Fibroblast of lung (primary cell): ENCODE measurements at regions not wholly inside any gene's neighbourhood (a gene's known extent, or its start where the extent isn't known, plus 50 kb on each side); places are given as distances from the start of the nearest gene placed in this dataset.

ENCODE experiments used
- DNase-seq, 2 donors: peaks; one replicate each; pipeline versions ENCODE4 v3.0.0 to v3.0.0-alpha.2; 2010; ENCODE audit warnings: low read depth in 2 of 2
- H2AFZ ChIP-seq: 2 replicates; pipeline ENCODE4 v1.5.1; 2012; ENCODE audit warnings: low read length, control low read depth, inconsistent platforms
- H3K27ac ChIP-seq: 2 replicates; pipeline ENCODE4 v1.5.1; 2011; ENCODE audit warnings: low read length, control low read depth; ENCODE audit not compliant: insufficient read depth
- H3K27me3 ChIP-seq: 2 replicates; pipeline ENCODE4 v1.5.1; 2011; ENCODE audit warnings: mild to moderate bottlenecking, low read length; ENCODE audit not compliant: control insufficient read depth, insufficient read depth
- H3K36me3 ChIP-seq: 2 replicates; pipeline ENCODE4 v1.5.1; 2011; ENCODE audit warnings: low read length; ENCODE audit not compliant: control insufficient read depth, insufficient read depth
- H3K4me1 ChIP-seq: 2 replicates; pipeline ENCODE4 v1.5.1; 2011; ENCODE audit warnings: low read length; ENCODE audit not compliant: control insufficient read depth, insufficient read depth; ENCODE audit errors: extremely low read depth
- H3K4me2 ChIP-seq: 2 replicates; pipeline ENCODE4 v1.5.1; 2011; ENCODE audit warnings: low read length, control low read depth; ENCODE audit not compliant: insufficient read depth; ENCODE audit errors: extremely low read depth
- H3K4me3 ChIP-seq, 4 experiments: fragments of 200-600 bp in 1 of 4; sonication (generic) in 1 of 4; replicated peaks in 1 of 4; 2 replicates each; pipeline ENCODE4 v1.5.1; 2011 to 2016; ENCODE audit warnings: low read length in 4 of 4, low read depth in 3 of 4, mild to moderate bottlenecking in 3 of 4, control low read depth in 2 of 4, inconsistent platforms in 1 of 4, mixed read lengths in 1 of 4; ENCODE audit not compliant: insufficient read depth in 1 of 4; ENCODE audit errors: control extremely low read depth in 1 of 4
- H3K79me2 ChIP-seq: 2 replicates; pipeline ENCODE4 v1.5.1; 2012; ENCODE audit warnings: mild to moderate bottlenecking, low read length, inconsistent platforms; ENCODE audit not compliant: control insufficient read depth, insufficient read depth
- H3K9ac ChIP-seq: 2 replicates; pipeline ENCODE4 v1.5.1; 2011; ENCODE audit warnings: mild to moderate bottlenecking, low read length, control low read depth; ENCODE audit not compliant: insufficient read depth
- H3K9me3 ChIP-seq: 2 replicates; pipeline ENCODE4 v1.5.1; 2012; ENCODE audit warnings: low read depth, low read length; ENCODE audit not compliant: control insufficient read depth, insufficient read depth
- H4K20me1 ChIP-seq: 2 replicates; pipeline ENCODE4 v1.5.1; 2011; ENCODE audit warnings: low read length; ENCODE audit not compliant: control insufficient read depth, insufficient read depth; ENCODE audit errors: extremely low read depth
- EZH2 ChIP-seq: IDR thresholded peaks from 2 replicates; pipeline ENCODE4 v1.5.1; 2012; ENCODE audit warnings: low read length, control low read depth, mild to moderate bottlenecking; ENCODE audit errors: missing control alignments
- TF ChIP-seq, protein P1 (sequence below), 2 donors: IDR thresholded peaks in 1 of 2; conservative IDR thresholded peaks in 1 of 2; 1 replicate in 1 of 2; 2 replicates in 1 of 2; pipeline ENCODE4 v1.5.1; 2011 to 2012; ENCODE audit warnings: low read length in 2 of 2, control low read depth in 1 of 2, inconsistent platforms in 1 of 2, low read depth in 1 of 2, mild to moderate bottlenecking in 1 of 2

DNA sequence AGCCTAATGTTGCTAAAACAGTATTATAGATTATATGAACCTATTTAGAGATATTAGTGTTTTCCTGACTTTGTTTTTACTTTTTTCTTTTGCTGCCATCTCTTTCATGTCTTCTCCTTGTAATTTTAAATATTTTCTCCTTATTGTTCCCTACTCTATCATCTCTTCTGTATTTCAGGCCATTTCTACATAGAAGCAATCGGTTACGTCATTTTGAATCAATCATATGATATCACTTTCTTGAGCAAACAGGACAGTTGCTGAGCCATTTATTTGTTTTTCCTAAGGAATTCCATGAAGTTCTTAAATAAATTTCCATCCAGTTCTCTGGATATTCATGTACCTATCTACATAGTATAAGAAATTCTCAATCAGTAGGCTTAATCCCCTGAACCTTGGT is 287.2 kb downstream of the NUF2 start:
- Histone ChIP-seq H3K4me3 (no peak overlapping the region), H3K4me2 (no peak overlapping the region), H4K20me1 (no peaks in the 10 kb centered on the region), H3K9ac (no peak overlapping the region), H3K36me3 (no peaks in the 10 kb centered on the region), H3K79me2 (no peaks in the 10 kb centered on the region), H3K9me3 (no peaks in the 10 kb centered on the region), H2AFZ (no peak overlapping the region), H3K4me1 (no peaks in the 10 kb centered on the region), H3K27me3 (no peaks in the 10 kb centered on the region), H3K27ac (no peak overlapping the region)
- no peak for DNase-seq
- TF ChIP-seq, protein P1, sequence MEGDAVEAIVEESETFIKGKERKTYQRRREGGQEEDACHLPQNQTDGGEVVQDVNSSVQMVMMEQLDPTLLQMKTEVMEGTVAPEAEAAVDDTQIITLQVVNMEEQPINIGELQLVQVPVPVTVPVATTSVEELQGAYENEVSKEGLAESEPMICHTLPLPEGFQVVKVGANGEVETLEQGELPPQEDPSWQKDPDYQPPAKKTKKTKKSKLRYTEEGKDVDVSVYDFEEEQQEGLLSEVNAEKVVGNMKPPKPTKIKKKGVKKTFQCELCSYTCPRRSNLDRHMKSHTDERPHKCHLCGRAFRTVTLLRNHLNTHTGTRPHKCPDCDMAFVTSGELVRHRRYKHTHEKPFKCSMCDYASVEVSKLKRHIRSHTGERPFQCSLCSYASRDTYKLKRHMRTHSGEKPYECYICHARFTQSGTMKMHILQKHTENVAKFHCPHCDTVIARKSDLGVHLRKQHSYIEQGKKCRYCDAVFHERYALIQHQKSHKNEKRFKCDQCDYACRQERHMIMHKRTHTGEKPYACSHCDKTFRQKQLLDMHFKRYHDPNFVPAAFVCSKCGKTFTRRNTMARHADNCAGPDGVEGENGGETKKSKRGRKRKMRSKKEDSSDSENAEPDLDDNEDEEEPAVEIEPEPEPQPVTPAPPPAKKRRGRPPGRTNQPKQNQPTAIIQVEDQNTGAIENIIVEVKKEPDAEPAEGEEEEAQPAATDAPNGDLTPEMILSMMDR (conservative IDR thresholded peaks at IDR 0.05 in 1 of 2, IDR thresholded peaks at IDR 0.05 in 1 of 2; ENCODE audit: low read depth in 1 of 2, low read length in 2 of 2): no peak
- no peak for TF ChIP-seq EZH2

DNA sequence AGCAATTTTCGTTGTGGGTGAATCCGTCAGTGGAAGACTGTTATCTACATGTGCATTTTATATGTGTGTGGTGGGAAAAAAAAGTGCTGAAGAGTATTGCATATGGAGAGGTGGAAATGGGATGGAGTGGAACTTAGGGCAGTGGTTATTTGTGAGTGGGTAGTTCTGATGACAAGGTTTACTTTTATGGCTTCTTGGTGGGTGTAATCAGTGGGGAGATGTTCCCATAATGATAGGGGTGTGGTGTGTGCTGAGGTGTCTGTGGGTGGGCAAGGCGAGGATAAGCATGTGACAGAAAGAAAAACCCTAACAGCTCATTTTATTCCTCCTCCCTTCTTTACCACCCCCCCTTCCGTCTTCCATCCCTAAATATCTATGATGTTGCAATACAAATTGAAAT is 288.1 kb downstream of the NUF2 start:
- Histone ChIP-seq H3K9ac (no peak overlapping the region), H3K27me3 (no peaks in the 10 kb centered on the region), H2AFZ (no peak overlapping the region), H4K20me1 (no peaks in the 10 kb centered on the region), H3K9me3 (no peaks in the 10 kb centered on the region), H3K4me3 (no peak overlapping the region), H3K36me3 (no peaks in the 10 kb centered on the region), H3K79me2 (no peaks in the 10 kb centered on the region), H3K27ac (no peak overlapping the region), H3K4me2 (no peak overlapping the region), H3K4me1 (no peaks in the 10 kb centered on the region)
- TF ChIP-seq EZH2: no peak
- TF ChIP-seq, protein P1 (conservative IDR thresholded peaks at IDR 0.05 in 1 of 2, IDR thresholded peaks at IDR 0.05 in 1 of 2; ENCODE audit: low read depth in 1 of 2, low read length in 2 of 2): no peak
- DNase-seq: no peak

GRCh38 chr1:163610486-163610885 is 288.7 kb downstream of the NUF2 start:
- Histone ChIP-seq H3K4me1 (no peaks in the 10 kb centered on the region), H3K9me3 (no peaks in the 10 kb centered on the region), H4K20me1 (no peaks in the 10 kb centered on the region), H3K79me2 (no peaks in the 10 kb centered on the region), H2AFZ (no peak overlapping the region), H3K4me3 (no peak overlapping the region), H3K9ac (no peak overlapping the region), H3K4me2 (no peak overlapping the region), H3K36me3 (no peaks in the 10 kb centered on the region), H3K27ac (no peak overlapping the region), H3K27me3 (no peaks in the 10 kb centered on the region)
- DNase-seq: no peak
- TF ChIP-seq EZH2: no peak
- TF ChIP-seq, protein P1 (conservative IDR thresholded peaks at IDR 0.05 in 1 of 2, IDR thresholded peaks at IDR 0.05 in 1 of 2; ENCODE audit: low read depth in 1 of 2, low read length in 2 of 2): no peak
